HFFc6 (cell line): ENCODE measurements at regions not wholly inside any gene's neighbourhood (a gene's known extent, or its start where the extent isn't known, plus 50 kb on each side); places are given as distances from the start of the nearest gene placed in this dataset.

Experiments used
- DNase-seq: peaks from one replicate; pipeline ENCODE4 v3.0.0-alpha.2; 2018
- H3K27ac Mint-ChIP-seq: 2 replicates; pipeline ENCODE4 v1.8.0; 2020; ENCODE audit warnings: mild to moderate bottlenecking, mixed read lengths
- H3K27me3 Mint-ChIP-seq: 2 replicates; pipeline ENCODE4 v1.8.0; 2021; ENCODE audit warnings: mild to moderate bottlenecking, moderate library complexity, mixed read lengths; ENCODE audit not compliant: insufficient read depth
- H3K36me3 Mint-ChIP-seq: 2 replicates; pipeline ENCODE4 v1.8.0; 2021; ENCODE audit warnings: low read depth, mixed read lengths
- H3K4me1 Mint-ChIP-seq: 2 replicates; pipeline ENCODE4 v1.8.0; 2020; ENCODE audit warnings: low read depth, mixed read lengths
- H3K4me3 Mint-ChIP-seq: 2 replicates; pipeline ENCODE4 v1.8.0; 2020; ENCODE audit warnings: mild to moderate bottlenecking, moderate library complexity, mixed read lengths
- H3K9me3 Mint-ChIP-seq: 2 replicates; pipeline ENCODE4 v1.8.0; 2020; ENCODE audit warnings: mild to moderate bottlenecking, mixed read lengths
- CTCF ChIP-seq: fragments of 200-600 bp; sonication (generic); IDR thresholded peaks from 2 replicates; pipeline ENCODE4 v1.5.0; 2021; ENCODE audit warnings: antibody characterized with exemption, mild to moderate bottlenecking

- DNase-seq = no peak
- H3K27ac Mint-ChIP-seq = no peak overlapping the region
- H3K4me1 Mint-ChIP-seq = no peaks in the 10 kb centered on the region
- no peak for TF ChIP-seq CTCF
- H3K27me3 Mint-ChIP-seq = peaks cover 39% of the 10 kb centered on the region
- no peak overlapping the region for H3K4me3 Mint-ChIP-seq
- no peaks in the 10 kb centered on the region for H3K36me3 Mint-ChIP-seq
- H3K9me3 Mint-ChIP-seq = no peaks in the 10 kb centered on the region
Measured at GRCh38 chr11:19332476-19332875, 91.7 kb upstream of the E2F8 start.

GRCh38 chr11:19330416-19330815 is 89.7 kb upstream of the E2F8 start:
- no peak for DNase-seq
- Mint-ChIP-seq H3K4me3 (no peak overlapping the region), H3K27ac (no peak overlapping the region), H3K36me3 (no peaks in the 10 kb centered on the region), H3K4me1 (no peaks in the 10 kb centered on the region), H3K9me3 (no peaks in the 10 kb centered on the region), H3K27me3 (peaks cover 29% of the 10 kb centered on the region)
- no peak for TF ChIP-seq CTCF

- DNase-seq = no peak
- Mint-ChIP-seq H3K4me3 (no peak overlapping the region), H3K9me3 (no peaks in the 10 kb centered on the region), H3K27me3 (peaks cover 33% of the 10 kb centered on the region), H3K4me1 (no peaks in the 10 kb centered on the region), H3K27ac (no peak overlapping the region), H3K36me3 (no peaks in the 10 kb centered on the region)
- TF ChIP-seq CTCF = no peak
Measured at GRCh38 chr11:19329970-19330369, 89.2 kb upstream of the E2F8 start.

GRCh38 chr11:19328586-19329311 is 88.0 kb upstream of the E2F8 start:
- Mint-ChIP-seq H3K4me3 (no peak overlapping the region), H3K36me3 (no peaks in the 10 kb centered on the region), H3K4me1 (no peaks in the 10 kb centered on the region), H3K27ac (no peak overlapping the region), H3K27me3 (peaks cover 38% of the 10 kb centered on the region), H3K9me3 (no peaks in the 10 kb centered on the region)
- DNase-seq = no peak
- TF ChIP-seq CTCF = no peak

GRCh38 chr11:19327280-19327679 is 86.5 kb upstream of the E2F8 start:
- Mint-ChIP-seq H3K27ac (no peak overlapping the region), H3K9me3 (no peaks in the 10 kb centered on the region), H3K27me3 (peaks cover 45% of the 10 kb centered on the region), H3K4me1 (no peaks in the 10 kb centered on the region), H3K4me3 (no peak overlapping the region), H3K36me3 (no peaks in the 10 kb centered on the region)
- no peak for DNase-seq
- TF ChIP-seq CTCF = no peak
